HFFc6 (cell line): ENCODE measurements at regions not wholly inside any gene's neighbourhood (a gene's known extent, or its start where the extent isn't known, plus 50 kb on each side); places are given as distances from the start of the nearest gene placed in this dataset.

Experiments used
- DNase-seq: peaks from one replicate; pipeline ENCODE4 v3.0.0-alpha.2; 2018
- H3K27ac Mint-ChIP-seq: 2 replicates; pipeline ENCODE4 v1.8.0; 2020; ENCODE audit warnings: mild to moderate bottlenecking, mixed read lengths
- H3K27me3 Mint-ChIP-seq: 2 replicates; pipeline ENCODE4 v1.8.0; 2021; ENCODE audit warnings: mild to moderate bottlenecking, moderate library complexity, mixed read lengths; ENCODE audit not compliant: insufficient read depth
- H3K36me3 Mint-ChIP-seq: 2 replicates; pipeline ENCODE4 v1.8.0; 2021; ENCODE audit warnings: low read depth, mixed read lengths
- H3K4me1 Mint-ChIP-seq: 2 replicates; pipeline ENCODE4 v1.8.0; 2020; ENCODE audit warnings: low read depth, mixed read lengths
- H3K4me3 Mint-ChIP-seq: 2 replicates; pipeline ENCODE4 v1.8.0; 2020; ENCODE audit warnings: mild to moderate bottlenecking, moderate library complexity, mixed read lengths
- H3K9me3 Mint-ChIP-seq: 2 replicates; pipeline ENCODE4 v1.8.0; 2020; ENCODE audit warnings: mild to moderate bottlenecking, mixed read lengths
- TF ChIP-seq, protein P1 (sequence below): fragments of 200-600 bp; sonication (generic); IDR thresholded peaks from 2 replicates; pipeline ENCODE4 v1.5.0; 2021; ENCODE audit warnings: antibody characterized with exemption, mild to moderate bottlenecking

DNA sequence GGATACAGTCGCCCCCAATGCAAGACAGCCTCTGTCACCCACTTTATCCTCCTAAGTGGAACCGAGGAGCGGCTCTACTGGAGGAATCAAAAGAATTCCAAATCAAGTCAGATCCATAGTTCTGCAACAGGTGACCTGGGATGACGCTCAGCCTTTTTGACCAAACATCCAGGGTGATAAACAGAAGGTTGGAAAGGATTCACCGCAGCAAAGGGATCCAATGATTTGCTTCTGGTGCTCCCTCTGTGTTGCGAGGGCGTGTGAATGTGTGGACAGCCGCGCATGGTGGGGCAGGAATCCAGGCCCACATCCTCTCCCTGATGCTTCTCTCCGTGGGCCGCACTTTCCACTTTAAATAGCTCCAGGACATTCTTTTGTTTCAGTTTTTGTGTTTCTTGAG is 116.8 kb upstream of the CDH4 start:
- H3K9me3 Mint-ChIP-seq, result no peaks in the 10 kb centered on the region
- TF ChIP-seq, protein P1, sequence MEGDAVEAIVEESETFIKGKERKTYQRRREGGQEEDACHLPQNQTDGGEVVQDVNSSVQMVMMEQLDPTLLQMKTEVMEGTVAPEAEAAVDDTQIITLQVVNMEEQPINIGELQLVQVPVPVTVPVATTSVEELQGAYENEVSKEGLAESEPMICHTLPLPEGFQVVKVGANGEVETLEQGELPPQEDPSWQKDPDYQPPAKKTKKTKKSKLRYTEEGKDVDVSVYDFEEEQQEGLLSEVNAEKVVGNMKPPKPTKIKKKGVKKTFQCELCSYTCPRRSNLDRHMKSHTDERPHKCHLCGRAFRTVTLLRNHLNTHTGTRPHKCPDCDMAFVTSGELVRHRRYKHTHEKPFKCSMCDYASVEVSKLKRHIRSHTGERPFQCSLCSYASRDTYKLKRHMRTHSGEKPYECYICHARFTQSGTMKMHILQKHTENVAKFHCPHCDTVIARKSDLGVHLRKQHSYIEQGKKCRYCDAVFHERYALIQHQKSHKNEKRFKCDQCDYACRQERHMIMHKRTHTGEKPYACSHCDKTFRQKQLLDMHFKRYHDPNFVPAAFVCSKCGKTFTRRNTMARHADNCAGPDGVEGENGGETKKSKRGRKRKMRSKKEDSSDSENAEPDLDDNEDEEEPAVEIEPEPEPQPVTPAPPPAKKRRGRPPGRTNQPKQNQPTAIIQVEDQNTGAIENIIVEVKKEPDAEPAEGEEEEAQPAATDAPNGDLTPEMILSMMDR, result no peak
- H3K4me3 Mint-ChIP-seq, result no peak overlapping the region
- no peaks in the 10 kb centered on the region for H3K4me1 Mint-ChIP-seq
- H3K27me3 Mint-ChIP-seq, result peaks cover 53% of the 10 kb centered on the region
- no peaks in the 10 kb centered on the region for H3K36me3 Mint-ChIP-seq
- DNase-seq, result no peak
- no peak overlapping the region for H3K27ac Mint-ChIP-seq

DNA sequence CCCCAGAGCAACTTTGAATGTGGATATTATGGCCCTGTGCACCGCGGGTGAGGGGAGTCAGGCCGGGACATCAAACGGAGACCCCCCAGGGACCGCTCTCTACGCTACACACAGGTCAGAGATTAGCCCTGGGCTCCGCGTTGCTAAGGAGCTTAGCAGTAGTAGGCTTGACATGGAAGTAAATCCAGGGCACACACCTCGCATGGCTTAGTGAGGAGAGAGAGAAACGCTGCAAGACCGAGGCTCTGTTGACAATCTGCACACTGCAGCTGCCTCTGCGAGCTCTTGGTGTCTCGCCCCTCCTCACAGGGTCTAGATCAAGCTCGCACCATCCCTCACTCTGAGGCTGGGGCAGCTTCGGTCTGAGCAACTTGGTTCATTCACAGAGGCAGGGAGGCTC is 116.1 kb upstream of the CDH4 start:
- TF ChIP-seq, protein P1, result no peak
- Mint-ChIP-seq H3K27ac (no peak overlapping the region), H3K4me1 (no peaks in the 10 kb centered on the region), H3K36me3 (no peaks in the 10 kb centered on the region), H3K27me3 (peaks cover 56% of the 10 kb centered on the region), H3K9me3 (no peaks in the 10 kb centered on the region), H3K4me3 (no peak overlapping the region)
- no peak for DNase-seq

DNA sequence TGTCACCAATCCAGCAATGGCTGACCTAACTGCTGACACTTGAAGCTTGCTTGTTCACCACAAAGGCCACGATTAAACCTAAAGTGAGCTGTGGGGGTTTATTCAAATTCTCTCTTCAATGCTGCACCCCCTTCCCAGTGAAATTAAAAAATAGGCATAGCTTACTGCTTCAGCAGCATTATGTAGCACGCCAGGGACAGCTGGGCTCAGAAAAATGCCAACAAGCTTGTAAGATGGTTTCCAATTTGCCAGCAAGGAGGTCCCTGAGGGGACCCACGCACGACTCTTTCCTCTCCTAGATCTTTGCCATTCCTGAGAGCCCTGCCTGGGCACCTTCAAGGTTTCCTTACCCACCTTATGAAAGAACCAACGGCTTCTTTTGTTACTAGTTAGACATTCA is 113.5 kb upstream of the CDH4 start:
- no peak overlapping the region for H3K4me3 Mint-ChIP-seq
- H3K36me3 Mint-ChIP-seq, result no peaks in the 10 kb centered on the region
- H3K27me3 Mint-ChIP-seq, result peaks cover 56% of the 10 kb centered on the region
- no peak for DNase-seq
- H3K27ac Mint-ChIP-seq, result no peak overlapping the region
- TF ChIP-seq, protein P1, result no peak
- no peaks in the 10 kb centered on the region for H3K4me1 Mint-ChIP-seq
- no peaks in the 10 kb centered on the region for H3K9me3 Mint-ChIP-seq

DNA sequence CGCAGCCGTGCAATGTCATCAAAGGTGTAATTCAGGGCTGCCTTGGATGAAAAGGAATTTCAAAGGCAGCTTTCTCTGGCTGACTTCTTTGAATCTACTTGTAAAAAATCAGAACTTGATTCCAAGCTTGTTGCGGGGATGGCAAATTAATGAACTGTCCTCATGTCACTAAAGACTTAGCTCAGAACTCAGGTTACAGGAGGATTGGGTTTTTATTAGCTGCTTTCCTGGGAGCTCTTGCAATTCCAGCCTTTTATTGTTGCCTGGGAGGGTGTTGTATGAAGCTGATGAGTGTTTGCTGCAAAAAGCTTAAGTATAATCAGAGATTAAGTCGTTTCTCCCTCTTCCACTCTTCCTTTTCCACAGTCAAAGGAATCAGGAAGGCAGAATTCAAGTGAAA is 113.0 kb upstream of the CDH4 start:
- DNase-seq, result no peak
- H3K9me3 Mint-ChIP-seq, result no peaks in the 10 kb centered on the region
- TF ChIP-seq, protein P1, result no peak
- peaks cover 55% of the 10 kb centered on the region for H3K27me3 Mint-ChIP-seq
- no peaks in the 10 kb centered on the region for H3K36me3 Mint-ChIP-seq
- H3K4me3 Mint-ChIP-seq, result no peak overlapping the region
- H3K27ac Mint-ChIP-seq, result no peak overlapping the region
- no peaks in the 10 kb centered on the region for H3K4me1 Mint-ChIP-seq

DNA sequence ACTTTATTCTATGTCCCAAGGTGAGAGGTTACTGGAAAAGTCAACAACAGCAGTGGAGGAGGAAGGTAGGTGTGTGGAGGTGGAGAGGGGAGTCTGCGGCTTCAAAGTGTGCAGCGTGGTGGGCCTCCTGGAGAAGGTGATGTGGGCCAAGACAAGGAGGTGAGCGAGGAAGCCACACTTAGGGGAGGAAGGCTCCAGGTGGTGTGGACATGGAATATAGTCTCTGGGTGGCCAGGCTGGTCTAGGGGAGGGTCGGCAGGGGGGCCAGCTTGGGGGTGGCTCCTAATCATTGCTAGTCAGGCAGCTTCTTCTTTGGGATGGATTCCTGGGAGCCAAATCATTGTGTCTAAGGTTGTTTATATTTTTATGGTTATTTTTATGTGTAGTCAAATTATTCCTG is 111.5 kb upstream of the CDH4 start:
- H3K4me3 Mint-ChIP-seq, result no peak overlapping the region
- no peaks in the 10 kb centered on the region; the same call in 1 of the 2 replicates for H3K36me3 Mint-ChIP-seq
- no peaks in the 10 kb centered on the region for H3K4me1 Mint-ChIP-seq
- DNase-seq, result no peak
- TF ChIP-seq, protein P1, result no peak
- no peaks in the 10 kb centered on the region for H3K9me3 Mint-ChIP-seq
- H3K27ac Mint-ChIP-seq, result no peak overlapping the region
- peaks cover 40% of the 10 kb centered on the region for H3K27me3 Mint-ChIP-seq

DNA sequence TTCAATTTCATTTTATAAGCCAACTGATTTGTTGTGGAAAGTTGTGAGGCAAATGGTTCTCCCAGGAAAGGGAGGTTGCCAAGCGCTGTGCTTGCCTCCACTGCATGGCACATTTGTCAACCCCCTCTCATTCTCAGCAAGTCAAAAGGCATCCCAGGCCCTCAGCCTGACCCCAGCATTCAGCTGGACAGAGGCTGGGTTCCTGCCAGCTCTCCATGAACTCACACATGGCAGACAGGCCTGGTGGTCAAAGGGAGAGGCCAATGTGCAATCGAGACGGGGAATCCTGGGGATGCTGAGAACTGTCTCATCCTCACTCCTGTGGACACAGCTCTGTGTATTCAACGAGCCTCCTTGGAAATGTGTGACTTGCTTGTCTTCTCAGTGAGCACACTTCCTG is 106.0 kb upstream of the CDH4 start:
- Mint-ChIP-seq H3K27ac (no peak overlapping the region), H3K4me1 (no peaks in the 10 kb centered on the region), H3K4me3 (no peak overlapping the region), H3K27me3 (peaks cover 14% of the 10 kb centered on the region; the same call in 1 of the 2 replicates), H3K36me3 (no peaks in the 10 kb centered on the region; the same call in 1 of the 2 replicates), H3K9me3 (no peaks in the 10 kb centered on the region)
- TF ChIP-seq, protein P1, result no peak
- no peak for DNase-seq
